ENCODE measurements at regions not wholly inside any gene's neighbourhood (a gene's known extent, or its start where the extent isn't known, plus 50 kb on each side); places are given as distances from the start of the nearest gene placed in this dataset.

DNA sequence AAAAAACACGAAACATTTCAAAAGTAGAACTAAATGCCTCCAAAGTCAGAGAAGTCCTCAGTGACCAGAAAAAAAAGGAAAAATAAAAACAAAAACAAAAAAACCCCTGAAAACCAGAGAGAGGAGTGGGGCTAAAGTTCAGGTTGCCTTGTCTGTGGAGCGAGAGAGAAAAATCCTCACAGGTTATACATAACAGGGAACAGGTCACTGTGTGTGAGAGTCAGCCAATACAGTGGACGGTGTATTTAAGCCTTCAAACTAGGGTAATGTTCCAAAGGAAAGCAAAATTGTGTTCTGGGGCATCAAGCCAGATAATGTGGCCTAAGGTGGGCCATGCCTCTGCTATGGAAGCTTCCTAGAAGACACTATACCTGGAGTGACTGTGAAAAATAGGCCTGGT lies 216.1 kb upstream of the SUCLG2 start:
- no peak for DNase-seq
- peaks cover 4% of the 10 kb centered on the region for H3K9me3 Mint-ChIP-seq
- POLR2A ChIA-PET, result no interaction called here
- CTCF ChIA-PET, result no interaction called here
- no peaks in the 10 kb centered on the region for H3K4me1 Mint-ChIP-seq
- no peak overlapping the region for H3K27ac Mint-ChIP-seq
- H3K4me3 Mint-ChIP-seq, result no peak overlapping the region
- no peaks in the 10 kb centered on the region for H3K36me3 Mint-ChIP-seq (ENCODE audit: low read depth)
- H3K27me3 Mint-ChIP-seq, result no peaks in the 10 kb centered on the region

DNA sequence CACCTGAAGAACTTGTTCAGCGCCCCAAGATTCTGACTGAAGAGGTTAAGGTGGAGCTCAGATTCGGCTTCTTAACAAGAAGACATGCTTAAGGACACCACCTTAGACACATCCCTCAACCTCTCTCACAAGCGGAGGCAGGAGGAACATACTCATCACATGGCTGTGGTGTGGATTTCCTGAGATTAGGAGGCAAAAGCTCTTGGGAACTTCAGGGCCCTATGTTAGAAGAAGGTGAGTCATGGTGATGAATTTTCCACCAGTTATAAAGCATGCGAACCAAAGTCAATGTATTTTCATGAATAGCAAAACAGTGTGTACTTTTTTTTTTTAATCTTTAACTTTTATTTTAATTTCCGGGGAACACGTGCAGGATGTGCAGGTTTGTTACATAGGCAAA lies 212.2 kb upstream of the SUCLG2 start:
- Mint-ChIP-seq H3K9me3 (peaks cover 4% of the 10 kb centered on the region), H3K27ac (no peak overlapping the region), H3K36me3 (ENCODE audit: low read depth) (no peaks in the 10 kb centered on the region), H3K4me3 (no peak overlapping the region), H3K27me3 (no peaks in the 10 kb centered on the region), H3K4me1 (no peaks in the 10 kb centered on the region)
- no peak for DNase-seq
- ChIA-PET CTCF (no interaction called here), POLR2A (no interaction called here)

DNA sequence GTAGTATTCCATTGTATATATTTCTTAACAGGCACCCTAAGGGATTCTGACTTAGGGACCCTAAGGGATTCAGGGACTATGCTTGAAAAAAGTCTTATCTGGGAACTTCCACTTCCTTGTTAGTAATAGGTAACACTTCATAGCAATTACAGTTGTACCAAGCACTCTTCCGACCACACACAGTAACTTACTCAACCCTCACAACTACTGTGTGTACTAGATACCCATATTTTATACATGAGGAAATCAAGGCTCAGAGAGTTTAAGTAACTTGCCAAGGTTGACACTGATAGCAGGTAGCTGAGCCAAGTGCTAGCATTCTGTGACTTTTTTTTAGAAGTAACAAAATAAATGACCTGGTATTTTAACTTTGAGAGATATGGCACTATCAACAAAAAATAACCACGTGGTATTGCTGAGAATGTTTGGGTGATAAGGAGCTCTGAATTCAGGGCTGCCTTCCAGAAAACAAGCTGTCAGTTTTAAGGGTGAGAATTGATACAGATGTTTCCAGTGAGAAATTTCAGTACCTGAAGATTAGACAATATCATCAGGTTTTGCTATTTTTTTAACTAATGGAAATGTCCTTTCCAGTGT lies 210.3 kb upstream of the SUCLG2 start:
- no peaks in the 10 kb centered on the region for H3K27me3 Mint-ChIP-seq
- no peaks in the 10 kb centered on the region for H3K36me3 Mint-ChIP-seq (ENCODE audit: low read depth)
- POLR2A ChIA-PET, result no interaction called here
- no peaks in the 10 kb centered on the region for H3K4me1 Mint-ChIP-seq
- peaks cover 4% of the 10 kb centered on the region for H3K9me3 Mint-ChIP-seq
- no peak overlapping the region for H3K27ac Mint-ChIP-seq
- no peak for DNase-seq
- H3K4me3 Mint-ChIP-seq, result no peak overlapping the region
- CTCF ChIA-PET, result no interaction called here

DNA sequence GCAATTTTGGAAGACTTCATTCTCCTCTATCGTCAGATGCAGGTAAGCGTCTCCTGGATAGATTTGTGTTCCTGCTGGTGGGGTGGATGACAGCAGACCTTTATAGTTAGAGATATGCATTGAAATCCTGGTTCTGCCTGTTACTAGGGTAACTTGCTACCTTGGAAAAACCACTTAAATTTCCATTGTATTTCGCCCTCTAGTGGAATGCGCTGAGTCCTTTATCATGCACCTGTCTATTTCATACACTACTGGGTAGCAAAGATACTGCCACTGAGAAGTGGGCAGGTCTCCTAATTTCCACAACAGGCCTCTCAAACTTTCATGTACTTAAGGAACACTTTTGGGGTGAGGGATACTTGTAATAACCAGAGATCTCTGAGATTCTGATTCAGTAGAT lies 209.5 kb upstream of the SUCLG2 start:
- ChIA-PET POLR2A (no interaction called here), CTCF (no interaction called here)
- H3K27me3 Mint-ChIP-seq, result no peaks in the 10 kb centered on the region
- H3K4me3 Mint-ChIP-seq, result no peak overlapping the region
- H3K4me1 Mint-ChIP-seq, result no peaks in the 10 kb centered on the region
- H3K36me3 Mint-ChIP-seq (ENCODE audit: low read depth), result no peaks in the 10 kb centered on the region
- peaks cover 4% of the 10 kb centered on the region for H3K9me3 Mint-ChIP-seq
- DNase-seq, result no peak
- H3K27ac Mint-ChIP-seq, result no peak overlapping the region

DNA sequence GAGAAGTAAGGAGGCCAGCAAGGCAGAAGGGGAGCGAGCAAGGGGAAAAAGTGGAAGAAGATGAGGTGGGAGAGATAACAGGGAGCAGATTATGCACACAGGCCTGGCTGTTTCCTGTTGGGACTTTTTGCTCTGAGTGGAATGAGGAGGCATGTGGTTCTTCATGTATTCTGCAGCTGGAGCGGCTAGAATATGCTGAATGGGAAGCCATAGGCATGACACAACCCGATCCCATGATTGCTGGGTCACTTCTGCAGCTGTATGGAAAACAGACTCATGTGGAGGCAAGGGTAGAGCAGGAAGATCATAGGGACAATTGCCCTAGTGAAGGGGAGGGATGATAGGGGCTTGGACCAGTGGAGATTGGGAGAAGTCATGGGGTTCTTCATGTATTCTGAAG lies 206.0 kb upstream of the SUCLG2 start:
- ChIA-PET CTCF (no interaction called here), POLR2A (no interaction called here)
- Mint-ChIP-seq H3K36me3 (ENCODE audit: low read depth) (no peaks in the 10 kb centered on the region), H3K9me3 (no peaks in the 10 kb centered on the region), H3K27ac (no peak overlapping the region), H3K4me1 (no peaks in the 10 kb centered on the region), H3K27me3 (no peaks in the 10 kb centered on the region), H3K4me3 (no peak overlapping the region)
- no peak for DNase-seq

DNA sequence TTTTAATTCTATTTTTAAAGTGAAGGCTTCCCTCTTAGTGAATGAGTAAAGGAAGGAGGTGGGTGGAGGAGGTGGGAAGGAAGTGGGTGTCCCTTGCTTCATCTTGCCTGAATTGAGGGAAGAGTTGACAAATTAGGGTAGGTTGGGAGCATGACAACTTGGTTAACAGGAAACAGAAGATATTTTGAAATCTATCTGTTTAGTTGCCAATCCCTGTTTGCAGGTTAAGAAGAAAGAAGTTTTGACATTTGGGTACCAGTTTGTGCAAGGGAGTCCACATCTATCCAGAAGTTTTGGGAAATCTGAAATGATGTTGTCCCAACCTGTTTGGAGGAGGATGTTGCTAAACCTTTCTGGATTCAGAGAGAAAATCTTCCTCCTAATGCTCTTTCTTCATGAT lies 204.1 kb upstream of the SUCLG2 start:
- no peaks in the 10 kb centered on the region for H3K27me3 Mint-ChIP-seq
- no peak for DNase-seq
- no peak overlapping the region for H3K27ac Mint-ChIP-seq
- ChIA-PET CTCF (no interaction called here), POLR2A (no interaction called here)
- H3K36me3 Mint-ChIP-seq (ENCODE audit: low read depth), result no peaks in the 10 kb centered on the region
- no peak overlapping the region for H3K4me3 Mint-ChIP-seq
- no peaks in the 10 kb centered on the region for H3K9me3 Mint-ChIP-seq
- H3K4me1 Mint-ChIP-seq, result no peaks in the 10 kb centered on the region

DNA sequence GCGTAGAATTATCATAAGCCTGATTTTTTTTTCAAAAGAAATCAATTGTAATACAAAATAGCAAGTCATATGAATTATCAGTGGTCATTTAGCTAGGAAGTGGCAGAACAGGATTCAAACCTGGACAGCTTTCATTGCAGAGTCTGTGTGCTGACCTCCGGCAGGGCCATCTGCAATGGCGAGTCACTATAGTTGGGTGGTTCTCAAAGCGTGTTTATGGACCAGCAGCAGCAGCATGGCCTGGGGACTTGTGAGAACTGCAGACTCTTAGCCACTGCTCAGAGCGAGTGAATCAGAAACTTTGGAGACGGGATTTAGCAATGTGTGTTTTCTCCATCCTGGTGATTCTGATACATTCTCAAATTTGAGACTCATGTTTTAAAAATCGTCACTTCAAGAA lies 202.3 kb upstream of the SUCLG2 start:
- CTCF ChIA-PET, result interaction anchor here (1.2 kb wide), 1 partner anchor 17 kb away, joined by 4 read pairs; no protein-coding TSS in a partner anchor
- POLR2A ChIA-PET, result no interaction called here
- DNase-seq, result no peak

DNA sequence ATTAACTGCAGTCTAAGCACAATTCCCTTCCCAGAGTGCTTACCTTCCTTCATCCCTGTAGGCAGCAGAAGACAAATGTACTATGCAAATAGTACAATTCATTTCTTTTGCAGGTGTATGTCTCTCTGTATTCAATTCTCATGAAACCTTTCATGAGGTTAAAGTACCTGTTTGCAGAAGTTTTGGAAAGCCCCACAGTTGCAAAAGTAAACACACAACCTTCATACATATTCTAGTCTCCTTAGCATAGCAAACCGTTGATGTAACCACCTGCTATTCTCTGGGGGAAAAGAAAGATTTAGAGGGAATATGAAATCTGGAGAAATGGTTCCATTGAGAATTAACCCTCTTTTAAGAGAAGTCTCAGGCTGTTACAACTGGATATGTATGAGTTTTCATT lies 200.3 kb upstream of the SUCLG2 start:
- H3K4me1 Mint-ChIP-seq, result no peaks in the 10 kb centered on the region
- POLR2A ChIA-PET, result no interaction called here
- no peaks in the 10 kb centered on the region for H3K27me3 Mint-ChIP-seq
- CTCF ChIA-PET, result no interaction called here
- no peaks in the 10 kb centered on the region for H3K36me3 Mint-ChIP-seq (ENCODE audit: low read depth)
- H3K9me3 Mint-ChIP-seq, result no peaks in the 10 kb centered on the region
- DNase-seq, result no peak
- no peak overlapping the region for H3K4me3 Mint-ChIP-seq
- no peak overlapping the region for H3K27ac Mint-ChIP-seq

More for the DNA sequence above, 202.3 kb upstream of the SUCLG2 start:
- no peaks in the 10 kb centered on the region for H3K9me3 Mint-ChIP-seq
- no peaks in the 10 kb centered on the region for H3K27me3 Mint-ChIP-seq
- no peak overlapping the region for H3K27ac Mint-ChIP-seq
- no peaks in the 10 kb centered on the region for H3K4me1 Mint-ChIP-seq
- H3K36me3 Mint-ChIP-seq (ENCODE audit: low read depth), result no peaks in the 10 kb centered on the region
- no peak overlapping the region for H3K4me3 Mint-ChIP-seq

DNA sequence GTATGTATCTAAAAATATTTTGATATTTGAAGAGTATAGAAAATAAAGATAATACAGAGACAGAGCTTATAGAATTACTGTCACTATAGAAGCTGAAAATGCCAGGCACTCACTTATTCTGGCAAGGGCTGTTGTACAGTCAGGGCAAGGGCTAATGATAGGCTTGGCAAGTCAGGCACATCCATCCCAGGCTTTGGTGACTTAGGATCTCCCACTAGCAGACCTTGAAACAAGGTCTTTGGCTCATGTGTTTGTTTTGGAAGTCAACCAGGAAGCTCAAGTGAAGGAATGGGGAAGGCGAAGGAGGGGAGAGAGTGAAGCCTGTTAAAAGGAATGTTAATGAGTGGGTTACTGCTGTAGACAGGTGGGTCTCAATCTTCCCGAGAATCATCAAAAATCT lies 199.1 kb upstream of the SUCLG2 start:
- no peak for DNase-seq
- POLR2A ChIA-PET, result no interaction called here
- CTCF ChIA-PET, result no interaction called here
- Mint-ChIP-seq H3K4me1 (no peaks in the 10 kb centered on the region), H3K36me3 (ENCODE audit: low read depth) (no peaks in the 10 kb centered on the region), H3K9me3 (no peaks in the 10 kb centered on the region), H3K4me3 (no peak overlapping the region), H3K27ac (no peak overlapping the region), H3K27me3 (no peaks in the 10 kb centered on the region)

DNA sequence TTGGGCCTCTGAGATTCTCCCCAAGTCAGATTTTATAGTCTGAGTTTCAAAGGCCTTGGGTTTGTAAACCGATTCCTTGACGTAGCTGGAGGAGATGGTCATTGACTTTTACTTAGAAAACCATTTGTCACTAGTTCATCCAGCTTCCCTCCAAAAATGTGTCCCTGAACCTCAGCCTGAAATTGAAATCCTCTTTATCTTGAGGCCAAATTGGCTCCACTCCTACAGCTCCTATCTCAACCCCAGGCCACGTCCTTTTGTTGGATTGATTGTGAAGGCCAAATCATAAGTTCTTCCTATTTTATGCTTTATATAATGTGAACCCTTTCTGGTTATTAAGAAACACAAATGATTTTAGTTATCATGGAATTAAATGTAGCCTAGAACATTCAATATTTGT lies 193.9 kb upstream of the SUCLG2 start:
- ChIA-PET CTCF (no interaction called here), POLR2A (no interaction called here)
- H3K27ac Mint-ChIP-seq, result no peak overlapping the region
- no peaks in the 10 kb centered on the region for H3K36me3 Mint-ChIP-seq (ENCODE audit: low read depth)
- H3K4me1 Mint-ChIP-seq, result no peaks in the 10 kb centered on the region
- DNase-seq, result no peak
- no peaks in the 10 kb centered on the region for H3K9me3 Mint-ChIP-seq
- no peaks in the 10 kb centered on the region for H3K27me3 Mint-ChIP-seq
- H3K4me3 Mint-ChIP-seq, result no peak overlapping the region

DNA sequence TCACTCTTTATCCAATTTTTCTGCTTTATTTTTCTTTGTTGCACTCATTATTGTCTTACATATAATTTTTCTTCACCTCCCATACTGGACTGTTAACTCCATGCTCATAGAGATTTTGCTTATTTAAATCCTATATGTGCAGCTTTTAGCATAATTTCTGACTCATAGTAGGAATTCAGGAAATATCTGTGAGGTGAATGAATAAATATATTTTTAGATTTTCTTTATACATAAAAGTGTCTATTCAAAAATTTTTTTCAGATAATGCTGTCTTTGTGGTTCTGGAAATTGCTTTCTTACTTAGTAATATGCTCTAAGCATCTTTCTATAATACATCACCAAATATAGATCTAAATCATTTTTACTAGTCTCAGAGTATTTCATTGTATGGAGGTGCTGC lies 191.8 kb upstream of the SUCLG2 start:
- CTCF ChIA-PET, result no interaction called here
- POLR2A ChIA-PET, result no interaction called here
- Mint-ChIP-seq H3K27me3 (no peaks in the 10 kb centered on the region), H3K9me3 (no peaks in the 10 kb centered on the region), H3K4me3 (no peak overlapping the region), H3K36me3 (ENCODE audit: low read depth) (no peaks in the 10 kb centered on the region), H3K4me1 (no peaks in the 10 kb centered on the region), H3K27ac (no peak overlapping the region)
- no peak for DNase-seq

DNA sequence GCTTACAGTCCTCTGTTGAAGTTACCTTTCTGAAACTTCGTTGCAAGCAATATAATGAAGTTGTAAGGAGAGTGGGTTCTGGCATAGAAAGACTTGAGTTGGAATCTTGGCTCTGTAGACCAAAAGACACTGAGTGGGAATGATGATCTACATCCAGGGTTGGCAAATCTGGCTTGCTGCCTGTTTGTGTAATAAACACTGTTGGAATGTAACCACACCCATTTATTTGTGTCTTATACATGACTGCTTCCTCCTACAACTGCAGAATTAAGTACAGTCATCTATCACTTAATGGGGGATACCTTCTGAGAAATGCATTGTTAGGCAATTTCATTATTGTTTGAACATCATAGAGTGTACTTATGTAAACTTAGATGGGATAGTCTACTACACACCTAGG lies 178.4 kb upstream of the SUCLG2 start:
- Mint-ChIP-seq H3K27me3 (no peaks in the 10 kb centered on the region), H3K9me3 (peaks cover 7% of the 10 kb centered on the region), H3K36me3 (ENCODE audit: low read depth) (no peaks in the 10 kb centered on the region), H3K4me3 (no peak overlapping the region), H3K4me1 (no peaks in the 10 kb centered on the region), H3K27ac (no peak overlapping the region)
- DNase-seq, result no peak
- POLR2A ChIA-PET, result no interaction called here
- CTCF ChIA-PET, result no interaction called here

DNA sequence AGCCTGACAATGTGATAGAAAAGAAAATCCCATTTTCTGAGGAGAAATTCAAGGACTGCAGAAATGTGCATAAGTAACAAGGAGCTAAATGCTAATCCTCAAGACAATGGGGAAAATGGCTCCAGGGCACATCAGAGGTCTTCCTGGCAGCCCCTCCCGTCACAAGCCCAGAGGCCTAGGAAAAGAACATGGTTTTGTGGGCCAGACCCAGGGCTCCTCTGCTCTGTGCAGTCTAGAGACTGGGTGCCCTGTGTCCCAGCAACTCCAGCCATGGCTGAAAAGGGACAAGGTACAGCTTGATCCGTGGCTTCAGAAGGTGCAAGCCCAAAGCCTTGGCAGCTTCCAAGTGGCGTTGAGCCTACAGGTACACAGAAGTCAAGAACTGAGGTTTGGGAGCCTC lies 176.8 kb upstream of the SUCLG2 start:
- CTCF ChIA-PET, result no interaction called here
- H3K4me3 Mint-ChIP-seq, result no peak overlapping the region
- H3K36me3 Mint-ChIP-seq (ENCODE audit: low read depth), result no peaks in the 10 kb centered on the region
- no peaks in the 10 kb centered on the region for H3K27me3 Mint-ChIP-seq
- H3K27ac Mint-ChIP-seq, result no peak overlapping the region
- no peaks in the 10 kb centered on the region for H3K4me1 Mint-ChIP-seq
- POLR2A ChIA-PET, result no interaction called here
- peaks cover 6% of the 10 kb centered on the region for H3K9me3 Mint-ChIP-seq
- no peak for DNase-seq

DNA sequence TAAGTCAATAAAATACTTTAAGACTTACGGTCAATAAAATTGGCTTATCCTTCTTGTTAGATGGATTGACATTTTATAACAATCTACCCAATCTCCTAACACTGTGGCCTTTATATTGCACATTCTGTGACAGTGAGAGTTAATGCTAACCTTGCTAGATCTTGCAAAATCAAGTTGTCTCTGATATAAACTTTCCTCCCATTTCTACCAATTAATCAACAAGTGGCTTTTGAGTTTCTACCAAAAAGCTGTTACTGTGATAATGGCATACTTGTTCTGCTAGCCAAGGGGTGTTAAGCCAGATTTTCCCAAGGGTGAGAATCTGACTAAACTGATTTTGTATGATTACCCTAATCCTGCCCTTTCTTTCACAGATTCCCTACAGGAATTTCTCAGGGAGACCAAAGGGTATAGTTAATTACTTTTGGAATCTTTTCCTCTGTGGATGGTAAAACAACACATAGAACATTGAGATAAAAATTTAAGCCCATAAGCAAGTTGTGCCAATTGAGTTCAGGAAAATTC lies 174.1 kb upstream of the SUCLG2 start:
- POLR2A ChIA-PET, result no interaction called here
- Mint-ChIP-seq H3K4me1 (no peaks in the 10 kb centered on the region), H3K27me3 (no peaks in the 10 kb centered on the region), H3K27ac (no peak overlapping the region), H3K4me3 (no peak overlapping the region), H3K36me3 (ENCODE audit: low read depth) (no peaks in the 10 kb centered on the region), H3K9me3 (peaks cover 5% of the 10 kb centered on the region)
- CTCF ChIA-PET, result no interaction called here
- DNase-seq, result no peak

DNA sequence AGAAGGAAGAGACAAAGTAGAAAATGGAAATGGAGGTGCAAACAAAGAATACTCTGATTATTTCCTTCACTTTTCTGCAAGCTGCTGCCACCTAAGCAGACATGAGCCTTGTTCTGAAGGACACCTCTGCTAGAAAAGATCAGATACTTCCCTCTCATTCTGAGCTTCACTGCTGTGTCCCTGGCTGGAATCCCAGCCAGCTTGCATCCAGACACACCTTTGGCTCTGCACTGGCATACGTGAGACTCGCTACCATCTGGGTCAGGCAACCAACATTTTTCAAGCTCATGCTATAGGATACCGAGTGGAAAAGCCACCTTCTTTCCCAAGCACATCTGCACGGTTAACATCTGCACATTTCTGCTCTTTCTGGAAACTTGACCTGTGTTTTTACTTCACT lies 166.7 kb upstream of the SUCLG2 start:
- POLR2A ChIA-PET, result no interaction called here
- Mint-ChIP-seq H3K4me3 (no peak overlapping the region), H3K4me1 (no peaks in the 10 kb centered on the region), H3K27ac (no peak overlapping the region), H3K27me3 (no peaks in the 10 kb centered on the region), H3K9me3 (no peaks in the 10 kb centered on the region), H3K36me3 (ENCODE audit: low read depth) (no peaks in the 10 kb centered on the region)
- CTCF ChIA-PET, result no interaction called here
- DNase-seq, result no peak

Data from activated CD4-positive, alpha-beta memory T cell treated with anti-CD3 and anti-CD28 coated beads, Interleukin-2, amount 10 ng/mL, durations not matched to agents 7 days and 5 days (primary cell).